ENCODE measurements at regions not wholly inside any gene's neighbourhood (a gene's known extent, or its start where the extent isn't known, plus 50 kb on each side); places are given as distances from the start of the nearest gene placed in this dataset.

- no peaks in the 10 kb centered on the region for H3K27me3 ChIP-seq (ENCODE audit: control insufficient read depth in 3 of 3, insufficient read depth in 3 of 3, low read length in 2 of 3)
- ATAC-seq (ENCODE audit: insufficient read depth, low FRiP score) (no peak), DNase-seq (no peak)
- 54 to 73% methylated on average over 3 of the region's 3 CpGs for WGBS, 2 donors
- H3K27ac ChIP-seq (ENCODE audit: low read depth in 1 of 2, low read length in 1 of 2): no peak overlapping the region
- no peaks in the 10 kb centered on the region for H3K9me3 ChIP-seq (ENCODE audit: control insufficient read depth in 4 of 4, insufficient read depth in 3 of 4, low read length in 3 of 4)
- no peak for TF ChIP-seq CTCF (IDR thresholded peaks at IDR 0.05; ENCODE audit: control extremely low read depth, extremely low read depth)
- H3K4me1 ChIP-seq (ENCODE audit: control insufficient read depth in 5 of 5, insufficient read depth in 5 of 5, low read length in 5 of 5): peaks cover 0 to 5% (median 0%) of the 10 kb centered on the region in 5 donors
- no peak overlapping the region for H3K9ac ChIP-seq (ENCODE audit: insufficient read depth in 1 of 2, low read length in 2 of 2)
- no peaks in the 10 kb centered on the region for H3K36me3 ChIP-seq (ENCODE audit: control insufficient read depth in 4 of 4, insufficient read depth in 4 of 4, low read length in 4 of 4)
- no peak overlapping the region for H3K4me3 ChIP-seq
Observed at GRCh38 chr1:186754542-186755145, 74.1 kb upstream of the PLA2G4A start.

GRCh38 chr1:186753241-186753640 lies 73.0 kb upstream of the PTGS2 start:
- WGBS, 2 donors: 93 to 99% methylated on average over 4 of the region's 4 CpGs
- Histone ChIP-seq H3K9me3 (ENCODE audit: control insufficient read depth in 4 of 4, insufficient read depth in 3 of 4, low read length in 3 of 4) (no peaks in the 10 kb centered on the region), H3K4me1 (ENCODE audit: control insufficient read depth in 5 of 5, insufficient read depth in 5 of 5, low read length in 5 of 5) (peaks cover 0 to 5% (median 0%) of the 10 kb centered on the region in 5 donors), H3K27me3 (ENCODE audit: control insufficient read depth in 3 of 3, insufficient read depth in 3 of 3, low read length in 2 of 3) (no peaks in the 10 kb centered on the region), H3K36me3 (ENCODE audit: control insufficient read depth in 4 of 4, insufficient read depth in 4 of 4, low read length in 4 of 4) (no peaks in the 10 kb centered on the region), H3K4me3 (no peak overlapping the region), H3K9ac (ENCODE audit: insufficient read depth in 1 of 2, low read length in 2 of 2) (no peak overlapping the region), H3K27ac (ENCODE audit: low read depth in 1 of 2, low read length in 1 of 2) (no peak overlapping the region)
- DNase-seq (no peak), ATAC-seq (ENCODE audit: insufficient read depth, low FRiP score) (no peak)
- no peak for TF ChIP-seq CTCF (IDR thresholded peaks at IDR 0.05; ENCODE audit: control extremely low read depth, extremely low read depth)

GRCh38 chr1:186750257-186750656 lies 70.0 kb upstream of the PTGS2 start:
- Histone ChIP-seq H3K27ac (ENCODE audit: low read depth in 1 of 2, low read length in 1 of 2) (no peak overlapping the region), H3K9me3 (ENCODE audit: control insufficient read depth in 4 of 4, insufficient read depth in 3 of 4, low read length in 3 of 4) (peaks cover 0 to 8% (median 3%) of the 10 kb centered on the region in 4 donors), H3K36me3 (ENCODE audit: control insufficient read depth in 4 of 4, insufficient read depth in 4 of 4, low read length in 4 of 4) (no peaks in the 10 kb centered on the region), H3K27me3 (ENCODE audit: control insufficient read depth in 3 of 3, insufficient read depth in 3 of 3, low read length in 2 of 3) (no peaks in the 10 kb centered on the region), H3K4me3 (no peak overlapping the region), H3K9ac (ENCODE audit: insufficient read depth in 1 of 2, low read length in 2 of 2) (no peak overlapping the region), H3K4me1 (ENCODE audit: control insufficient read depth in 5 of 5, insufficient read depth in 5 of 5, low read length in 5 of 5) (peaks cover 0 to 5% (median 0%) of the 10 kb centered on the region in 5 donors)
- WGBS, 2 donors: 67 to 81% methylated on average over 1 of the region's 1 CpG
- no peak for ATAC-seq (ENCODE audit: insufficient read depth, low FRiP score)
- no peak for DNase-seq
- TF ChIP-seq CTCF (IDR thresholded peaks at IDR 0.05; ENCODE audit: control extremely low read depth, extremely low read depth): no peak

GRCh38 chr1:186749820-186750219 lies 69.6 kb upstream of the PTGS2 start:
- H3K27ac ChIP-seq (ENCODE audit: low read depth in 1 of 2, low read length in 1 of 2): no peak overlapping the region
- H3K9me3 ChIP-seq (ENCODE audit: control insufficient read depth in 4 of 4, insufficient read depth in 3 of 4, low read length in 3 of 4): peaks cover 0 to 8% (median 3%) of the 10 kb centered on the region in 4 donors
- ATAC-seq (ENCODE audit: insufficient read depth, low FRiP score) (no peak), DNase-seq (no peak)
- H3K4me1 ChIP-seq (ENCODE audit: control insufficient read depth in 5 of 5, insufficient read depth in 5 of 5, low read length in 5 of 5): peaks cover 0 to 5% (median 0%) of the 10 kb centered on the region in 5 donors
- H3K27me3 ChIP-seq (ENCODE audit: control insufficient read depth in 3 of 3, insufficient read depth in 3 of 3, low read length in 2 of 3): no peaks in the 10 kb centered on the region
- TF ChIP-seq CTCF (IDR thresholded peaks at IDR 0.05; ENCODE audit: control extremely low read depth, extremely low read depth): no peak
- H3K4me3 ChIP-seq: no peak overlapping the region
- H3K9ac ChIP-seq (ENCODE audit: insufficient read depth in 1 of 2, low read length in 2 of 2): no peak overlapping the region
- 85 to 92% methylated on average over 3 of the region's 3 CpGs for WGBS, 2 donors
- H3K36me3 ChIP-seq (ENCODE audit: control insufficient read depth in 4 of 4, insufficient read depth in 4 of 4, low read length in 4 of 4): no peaks in the 10 kb centered on the region

Data from lung (tissue), 11 donors.